SU-DHL-6 (cell line): ENCODE measurements at regions not wholly inside any gene's neighbourhood (a gene's known extent, or its start where the extent isn't known, plus 50 kb on each side); places are given as distances from the start of the nearest gene placed in this dataset.

ENCODE experiments used
- H2AFZ ChIP-seq: fragments of 200-600 bp; sonication (generic); 2 replicates; pipeline ENCODE4 v1.6.1; 2014; ENCODE audit warnings: low read depth, mild to moderate bottlenecking, moderate library complexity, mixed read lengths, antibody characterized with exemption, low read length; ENCODE audit not compliant: severe bottlenecking
- H3F3A ChIP-seq: fragments of 200-600 bp; shearing (Covaris generic); 2 replicates; pipeline ENCODE4 v1.6.0; 2016; ENCODE audit warnings: antibody characterized with exemption, mild to moderate bottlenecking; ENCODE audit not compliant: insufficient read depth
- H3K27ac ChIP-seq: fragments of 200-600 bp; sonication (generic); 2 replicates; pipeline ENCODE4 v1.5.1; 2016; ENCODE audit warnings: low read depth, mild to moderate bottlenecking, low read length, moderate library complexity, mixed read lengths
- H3K27me3 ChIP-seq: fragments of 200-600 bp; sonication (generic), shearing (Covaris generic); 2 replicates; pipeline ENCODE4 v1.6.0; 2014; ENCODE audit warnings: mild to moderate bottlenecking, low read length
- H3K36me3 ChIP-seq: fragments of 200-600 bp; sonication (generic); 2 replicates; pipeline ENCODE4 v1.6.1; 2014; ENCODE audit warnings: mild to moderate bottlenecking, low read length, mixed read lengths
- H3K4me2 ChIP-seq: fragments of 300-600, 200-600 bp; shearing (Covaris generic), sonication (generic); 2 replicates; pipeline ENCODE4 v1.6.0; 2014; ENCODE audit warnings: low read length, low read depth, mild to moderate bottlenecking; ENCODE audit not compliant: poor library complexity, severe bottlenecking
- H3K4me3 ChIP-seq: fragments of 200-600 bp; sonication (generic); 2 replicates; pipeline ENCODE4 v1.5.1; 2014; ENCODE audit warnings: antibody characterized with exemption, low read length, mild to moderate bottlenecking, mixed read lengths; ENCODE audit not compliant: insufficient read depth, poor library complexity, severe bottlenecking
- H3K79me2 ChIP-seq: fragments of 200-600 bp; sonication (generic); 2 replicates; pipeline ENCODE4 v1.6.1; 2014; ENCODE audit warnings: mild to moderate bottlenecking, low read length, moderate library complexity; ENCODE audit not compliant: insufficient read depth
- H3K9ac ChIP-seq: fragments of 200-600 bp; sonication (generic); 2 replicates; pipeline ENCODE4 v1.7.0; 2014; ENCODE audit warnings: mild to moderate bottlenecking, low read length
- H3K9me2 ChIP-seq: fragments of 200-600 bp; sonication (generic); replicated peaks from 2 replicates; pipeline ENCODE4 v1.6.1; 2014; ENCODE audit warnings: low read length; ENCODE audit not compliant: insufficient read depth
- H3K9me3 ChIP-seq: fragments of 200-600 bp; sonication (generic); 2 replicates; pipeline ENCODE4 v1.6.1; 2014; ENCODE audit warnings: low read length, mixed read lengths; ENCODE audit not compliant: insufficient read depth
- H4K20me1 ChIP-seq: fragments of 200-600 bp; sonication (generic); 2 replicates; pipeline ENCODE4 v1.6.1; 2014; ENCODE audit warnings: low read depth, mild to moderate bottlenecking, antibody characterized with exemption, low read length, moderate library complexity, mixed read lengths
- CTCF ChIP-seq: fragments of 200-600 bp; sonication (generic); IDR thresholded peaks from one replicate; pipeline ENCODE4 v1.5.1; 2017; ENCODE audit warnings: antibody characterized with exemption, mild to moderate bottlenecking, low read length, moderate library complexity; ENCODE audit not compliant: insufficient read depth, poor library complexity, severe bottlenecking
- EZH2phosphoT487 ChIP-seq: fragments of 200-600 bp; sonication (generic), shearing (Covaris generic); conservative IDR thresholded peaks from 2 replicates; pipeline ENCODE4 v1.6.1; 2018; ENCODE audit warnings: mild to moderate bottlenecking, antibody characterized with exemption, low read length, moderate library complexity, mixed read lengths

- Histone ChIP-seq H3K9me3 (no peaks in the 10 kb centered on the region), H3K27me3 (no peaks in the 10 kb centered on the region), H3K27ac (no peak overlapping the region), H3K36me3 (no peaks in the 10 kb centered on the region), H3K4me2 (no peak overlapping the region), H3K4me3 (no peak overlapping the region), H3K9me2 (no peaks in the 10 kb centered on the region), H3K79me2 (no peaks in the 10 kb centered on the region), H3F3A (no peaks in the 10 kb centered on the region), H2AFZ (no peak overlapping the region), H4K20me1 (no peaks in the 10 kb centered on the region), H3K9ac (no peak overlapping the region)
- TF ChIP-seq EZH2phosphoT487 (no peak), CTCF (no peak)
These were observed 52.3 kb upstream of the EGLN3 start for GRCh38 chr14:34003082-34003668.
